ENCODE measurements at regions not wholly inside any gene's neighbourhood (a gene's known extent, or its start where the extent isn't known, plus 50 kb on each side); places are given as distances from the start of the nearest gene placed in this dataset.

DNA sequence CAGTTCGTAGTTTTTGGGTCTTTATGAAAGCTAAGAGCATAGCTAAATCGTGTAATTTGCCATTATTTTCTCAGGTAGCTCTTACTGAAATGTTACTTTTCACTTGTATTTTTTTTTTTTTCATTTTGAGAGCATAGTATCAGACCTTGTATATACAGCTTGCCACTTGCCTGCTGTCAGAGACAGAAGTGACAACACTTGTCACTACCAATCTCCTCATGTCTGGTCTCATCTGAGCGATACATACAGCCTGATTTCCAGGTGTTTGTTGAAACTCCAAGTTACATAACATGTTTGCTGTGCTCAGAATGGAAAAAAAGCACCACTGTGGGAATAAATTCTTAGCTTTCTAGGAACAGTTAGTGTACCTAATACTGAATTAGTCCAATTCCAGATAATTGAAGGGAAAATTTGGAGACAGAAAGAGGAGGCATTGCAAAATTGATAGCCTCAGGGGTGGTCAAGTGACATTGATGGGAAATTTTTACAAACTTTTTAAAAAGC lies 621.4 kb upstream of the PKN2 start:
- DNase-seq (ENCODE audit: low read depth) = no peak
- no peak for TF ChIP-seq CTCF (IDR thresholded peaks at IDR 0.05; ENCODE audit: insufficient read depth, low read length, poor library complexity, severe bottlenecking)
- Histone ChIP-seq H3K4me3 (ENCODE audit: low read depth, low read length) (no peak overlapping the region), H3K36me3 (ENCODE audit: control insufficient read depth, insufficient read depth, low read length) (no peaks in the 10 kb centered on the region), H3K27me3 (ENCODE audit: control insufficient read depth, insufficient read depth, low read length) (no peaks in the 10 kb centered on the region)

DNA sequence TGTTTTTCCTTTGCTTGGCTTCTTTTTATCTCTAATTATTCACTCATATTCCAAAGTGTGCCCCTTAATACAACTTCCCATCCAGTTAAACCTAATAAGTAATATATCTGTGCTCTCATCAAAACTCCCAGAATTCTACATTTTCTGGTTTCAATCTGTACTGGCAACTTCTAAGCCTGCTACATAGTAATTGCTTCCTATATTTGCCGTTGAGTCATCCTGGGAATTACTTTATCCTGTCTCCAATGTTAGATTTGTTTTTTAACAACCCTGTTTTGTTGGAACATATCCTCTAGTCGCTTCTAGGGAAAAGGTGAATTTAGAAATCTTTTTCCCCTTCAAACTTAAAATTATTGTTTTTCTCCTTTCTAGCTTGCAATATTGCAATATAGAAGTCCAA lies 620.5 kb upstream of the PKN2 start:
- Histone ChIP-seq H3K27me3 (ENCODE audit: control insufficient read depth, insufficient read depth, low read length) (no peaks in the 10 kb centered on the region), H3K36me3 (ENCODE audit: control insufficient read depth, insufficient read depth, low read length) (no peaks in the 10 kb centered on the region), H3K4me3 (ENCODE audit: low read depth, low read length) (no peak overlapping the region)
- no peak for TF ChIP-seq CTCF (IDR thresholded peaks at IDR 0.05; ENCODE audit: insufficient read depth, low read length, poor library complexity, severe bottlenecking)
- no peak for DNase-seq (ENCODE audit: low read depth)

DNA sequence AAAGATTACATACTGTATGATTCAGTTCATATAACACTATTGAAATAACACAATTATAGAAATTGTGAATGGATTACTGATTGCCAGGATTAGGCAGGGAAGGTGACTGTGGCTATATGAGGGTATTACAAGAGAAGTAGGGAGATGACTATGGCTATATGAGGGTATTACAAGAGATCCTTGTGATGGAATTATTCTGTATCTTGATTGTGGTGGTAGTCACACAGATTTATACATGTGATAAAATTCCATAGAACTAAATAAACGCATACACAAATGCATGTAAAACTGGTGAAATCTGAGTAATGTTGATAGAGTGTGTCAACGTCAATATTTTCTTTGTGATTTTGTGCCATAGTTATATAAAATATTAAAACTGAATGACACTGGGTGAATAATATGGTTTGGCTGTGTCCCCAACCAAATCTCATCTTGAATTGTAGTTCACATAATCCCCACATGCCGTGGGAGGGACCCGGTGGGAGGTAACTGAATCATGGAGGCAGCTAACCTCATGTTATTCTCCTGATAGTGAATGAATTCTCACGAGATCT lies 615.6 kb upstream of the PKN2 start:
- DNase-seq (ENCODE audit: low read depth) = no peak
- Histone ChIP-seq H3K4me3 (ENCODE audit: low read depth, low read length) (no peak overlapping the region), H3K27me3 (ENCODE audit: control insufficient read depth, insufficient read depth, low read length) (no peaks in the 10 kb centered on the region), H3K36me3 (ENCODE audit: control insufficient read depth, insufficient read depth, low read length) (no peaks in the 10 kb centered on the region)
- TF ChIP-seq CTCF (IDR thresholded peaks at IDR 0.05; ENCODE audit: insufficient read depth, low read length, poor library complexity, severe bottlenecking) = no peak

DNA sequence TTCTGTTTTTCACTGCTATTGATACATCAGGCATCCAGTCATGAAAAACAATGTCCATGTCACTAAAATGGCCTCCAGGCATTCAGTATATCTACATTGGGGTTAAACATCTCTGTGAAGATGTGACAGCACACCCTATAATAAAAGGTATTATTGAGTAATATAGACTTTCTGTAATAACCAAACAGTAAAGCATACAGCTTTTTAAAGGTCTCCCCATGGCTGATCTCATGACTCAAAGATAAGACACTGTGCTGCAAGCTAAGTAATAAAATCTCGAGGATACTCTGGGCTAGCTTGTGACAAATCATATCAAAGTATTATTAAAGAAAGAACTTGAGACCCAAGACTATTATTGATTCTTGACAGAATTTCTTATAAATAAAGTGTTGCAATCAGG lies 613.1 kb upstream of the PKN2 start:
- Histone ChIP-seq H3K4me3 (ENCODE audit: low read depth, low read length) (no peak overlapping the region), H3K36me3 (ENCODE audit: control insufficient read depth, insufficient read depth, low read length) (no peaks in the 10 kb centered on the region), H3K27me3 (ENCODE audit: control insufficient read depth, insufficient read depth, low read length) (no peaks in the 10 kb centered on the region)
- TF ChIP-seq CTCF (IDR thresholded peaks at IDR 0.05; ENCODE audit: insufficient read depth, low read length, poor library complexity, severe bottlenecking) = no peak
- no peak for DNase-seq (ENCODE audit: low read depth)

GRCh38 chr1:88074661-88075060 lies 609.4 kb upstream of the PKN2 start:
- DNase-seq (ENCODE audit: low read depth) = no peak
- Histone ChIP-seq H3K36me3 (ENCODE audit: control insufficient read depth, insufficient read depth, low read length) (no peaks in the 10 kb centered on the region), H3K27me3 (ENCODE audit: control insufficient read depth, insufficient read depth, low read length) (no peaks in the 10 kb centered on the region), H3K4me3 (ENCODE audit: low read depth, low read length) (no peak overlapping the region)
- no peak for TF ChIP-seq CTCF (IDR thresholded peaks at IDR 0.05; ENCODE audit: insufficient read depth, low read length, poor library complexity, severe bottlenecking)

DNA sequence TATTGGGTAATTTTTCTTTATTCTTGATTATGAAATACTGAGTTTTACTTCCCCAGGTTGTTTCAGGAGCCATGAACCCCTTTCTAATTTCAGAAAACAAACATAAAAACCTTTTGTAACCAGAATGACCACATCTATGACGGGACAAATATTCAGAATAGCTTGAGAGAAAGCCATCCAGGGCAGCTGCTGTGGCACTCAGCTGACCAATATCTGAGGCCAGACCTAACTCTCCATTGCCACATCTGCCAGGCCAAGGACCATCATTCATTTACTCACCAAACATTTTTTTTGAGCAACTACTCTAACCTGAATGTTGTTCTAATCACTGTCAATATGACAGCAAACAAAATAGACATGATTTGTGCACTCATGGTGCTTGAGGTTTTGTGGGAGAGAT lies 608.3 kb upstream of the PKN2 start:
- no peak for DNase-seq (ENCODE audit: low read depth)
- H3K4me3 ChIP-seq (ENCODE audit: low read depth, low read length) = no peak overlapping the region
- H3K36me3 ChIP-seq (ENCODE audit: control insufficient read depth, insufficient read depth, low read length) = no peaks in the 10 kb centered on the region
- TF ChIP-seq CTCF (IDR thresholded peaks at IDR 0.05; ENCODE audit: insufficient read depth, low read length, poor library complexity, severe bottlenecking) = no peak
- H3K27me3 ChIP-seq (ENCODE audit: control insufficient read depth, insufficient read depth, low read length) = no peaks in the 10 kb centered on the region
